RWPE1 (cell line): ENCODE measurements at regions not wholly inside any gene's neighbourhood (a gene's known extent, or its start where the extent isn't known, plus 50 kb on each side); places are given as distances from the start of the nearest gene placed in this dataset.
"Not testable (repeated sequence)": the region's sequence is repeated elsewhere in the genome, so short reads cannot be mapped to it uniquely, and the experiment has no call there.

Source experiments
- CTCF ChIA-PET: fragments of 350-600 bp; sonication (Branson Sonifier 250); formaldehyde crosslinking; extraction: SDS; loops from one replicate; lab custom pipeline; 2021; lab: Yijun Ruan, JAX
- POLR2A ChIA-PET: fragments of 400-600 bp; formaldehyde crosslinking; extraction: SDS; loops from one replicate; lab custom pipeline; 2020; ENCODE audit warnings: antibody characterized with exemption; ENCODE audit not compliant: low non-redundant PET; lab: Yijun Ruan, JAX
- DNase-seq: peaks from one replicate; pipeline ENCODE4 v3.0.0; 2012; ENCODE audit warnings: low spot score
- H3K27ac ChIP-seq: fragments of 450-650 bp; 2 replicates; pipeline ENCODE4 v1.5.1; 2017
- CTCF ChIP-seq: fragments of 450-650 bp; conservative IDR thresholded peaks from 2 replicates; pipeline ENCODE4 v1.5.1; 2017; ENCODE audit warnings: low read depth, mild to moderate bottlenecking

- TF ChIP-seq CTCF, result no peak
- no peak overlapping the region for H3K27ac ChIP-seq
- POLR2A ChIA-PET, result no interaction called here
- no peak for DNase-seq
- CTCF ChIA-PET, result interaction anchor here (0.5 kb wide), 1 partner anchor 419 kb away, joined by 3 read pairs; no protein-coding TSS in a partner anchor
Observed at GRCh38 chr11:38130976-38131375, 1532.9 kb upstream of the RAG2 start.

GRCh38 chr11:38130514-38130913, 1532.5 kb upstream of the RAG2 start:
- no peak for DNase-seq
- no peak overlapping the region for H3K27ac ChIP-seq
- ChIA-PET CTCF (no interaction called here), POLR2A (no interaction called here)
- no peak for TF ChIP-seq CTCF

- DNase-seq, result no peak
- no peak for TF ChIP-seq CTCF
- ChIA-PET POLR2A (no interaction called here), CTCF (no interaction called here)
- H3K27ac ChIP-seq, result no peak overlapping the region
Observed at GRCh38 chr11:38123673-38124072, 1525.6 kb upstream of the RAG2 start.

GRCh38 chr11:38116616-38117015, 1518.6 kb upstream of the RAG2 start:
- H3K27ac ChIP-seq, POLR2A ChIA-PET, DNase-seq, CTCF ChIA-PET: not testable (repeated sequence)

GRCh38 chr11:38115381-38115780, 1517.3 kb upstream of the RAG2 start:
- H3K27ac ChIP-seq, POLR2A ChIA-PET, DNase-seq, CTCF ChIA-PET: not testable (repeated sequence)

- no peak for TF ChIP-seq CTCF
- no peak overlapping the region for H3K27ac ChIP-seq
- ChIA-PET CTCF (interaction anchor here (0.7 kb wide), 1 partner anchor 111 kb away, joined by 3 read pairs; no protein-coding TSS in a partner anchor), POLR2A (no interaction called here)
- no peak for DNase-seq
Observed at GRCh38 chr11:38100836-38101462, 1502.9 kb upstream of the RAG2 start.

GRCh38 chr11:38095268-38095667, 1497.2 kb upstream of the RAG2 start:
- ChIA-PET CTCF (no interaction called here), POLR2A (no interaction called here)
- DNase-seq, result no peak
- no peak for TF ChIP-seq CTCF
- no peak overlapping the region for H3K27ac ChIP-seq
